Hepatocyte (in vitro differentiated cells): ENCODE measurements at regions not wholly inside any gene's neighbourhood (a gene's known extent, or its start where the extent isn't known, plus 50 kb on each side); places are given as distances from the start of the nearest gene placed in this dataset.

Source experiments
- DNase-seq: peaks from one replicate; pipeline ENCODE4 v3.0.0-alpha.2; 2016; ENCODE audit warnings: low spot score
- H2AFZ ChIP-seq: fragments of 200-600 bp; sonication (generic); 2 replicates; pipeline ENCODE4 v1.6.0; 2016; ENCODE audit warnings: antibody characterized with exemption, mild to moderate bottlenecking
- H3K27ac ChIP-seq: fragments of 200-600 bp; sonication (generic); 2 replicates; pipeline ENCODE4 v1.5.1; 2016; ENCODE audit warnings: mild to moderate bottlenecking
- H3K27me3 ChIP-seq: fragments of 200-600 bp; sonication (generic); 2 replicates; pipeline ENCODE4 v1.6.1; 2016
- H3K36me3 ChIP-seq: fragments of 200-600 bp; sonication (generic); replicated peaks from 2 replicates; pipeline ENCODE4 v1.5.1; 2016; ENCODE audit warnings: low read depth; ENCODE audit not compliant: insufficient read depth
- H3K4me1 ChIP-seq: fragments of 200-600 bp; sonication (generic); 2 replicates; pipeline ENCODE4 v1.5.1; 2016; ENCODE audit warnings: mild to moderate bottlenecking, moderate library complexity; ENCODE audit not compliant: insufficient read depth
- H3K4me2 ChIP-seq: fragments of 200-600 bp; sonication (generic); 2 replicates; pipeline ENCODE4 v1.6.0; 2016
- H3K4me3 ChIP-seq: fragments of 200-600 bp; sonication (generic); 2 replicates; pipeline ENCODE4 v1.5.1; 2016; ENCODE audit warnings: mild to moderate bottlenecking
- H3K79me2 ChIP-seq: fragments of 200-600 bp; sonication (generic); 2 replicates; pipeline ENCODE4 v1.6.0; 2017; ENCODE audit warnings: mild to moderate bottlenecking
- H3K9me2 ChIP-seq: fragments of 200-600 bp; sonication (generic); replicated peaks from 2 replicates; pipeline ENCODE4 v1.6.0; 2017; ENCODE audit warnings: mild to moderate bottlenecking; ENCODE audit not compliant: insufficient read depth
- H3K9me3 ChIP-seq: fragments of 200-600 bp; sonication (generic); 2 replicates; pipeline ENCODE4 v1.5.1; 2016; ENCODE audit warnings: low read depth, mild to moderate bottlenecking
- H4K20me1 ChIP-seq: fragments of 200-600 bp; sonication (generic); 2 replicates; pipeline ENCODE4 v1.6.0; 2016; ENCODE audit warnings: mild to moderate bottlenecking; ENCODE audit not compliant: insufficient read depth, poor library complexity, severe bottlenecking
- EZH2 ChIP-seq: fragments of 200-600 bp; sonication (generic); IDR thresholded peaks from 2 replicates; pipeline ENCODE4 v1.6.1; 2016; ENCODE audit warnings: antibody characterized with exemption, mild to moderate bottlenecking, borderline replicate concordance
- EZH2phosphoT487 ChIP-seq: fragments of 200-600 bp; sonication (generic); IDR thresholded peaks from one replicate; pipeline ENCODE4 v1.6.1; 2018; ENCODE audit warnings: antibody characterized with exemption, mild to moderate bottlenecking, low read depth, moderate library complexity; ENCODE audit not compliant: unreplicated experiment, severe bottlenecking
- WGBS: methylation state at CpG from one replicate; pipeline ENCODE4 v1.1.6; 2016; ENCODE audit warnings: low lambda C conversion rate; ENCODE audit errors: missing lambda C conversion rate; 5-methylcytosine and 5-hydroxymethylcytosine counted together
- TF ChIP-seq, protein P1 (sequence below): fragments of 200-600 bp; sonication (generic); IDR thresholded peaks from 2 replicates; pipeline ENCODE4 v1.5.1; 2016; ENCODE audit warnings: antibody characterized with exemption, mild to moderate bottlenecking; ENCODE audit not compliant: poor library complexity

DNA sequence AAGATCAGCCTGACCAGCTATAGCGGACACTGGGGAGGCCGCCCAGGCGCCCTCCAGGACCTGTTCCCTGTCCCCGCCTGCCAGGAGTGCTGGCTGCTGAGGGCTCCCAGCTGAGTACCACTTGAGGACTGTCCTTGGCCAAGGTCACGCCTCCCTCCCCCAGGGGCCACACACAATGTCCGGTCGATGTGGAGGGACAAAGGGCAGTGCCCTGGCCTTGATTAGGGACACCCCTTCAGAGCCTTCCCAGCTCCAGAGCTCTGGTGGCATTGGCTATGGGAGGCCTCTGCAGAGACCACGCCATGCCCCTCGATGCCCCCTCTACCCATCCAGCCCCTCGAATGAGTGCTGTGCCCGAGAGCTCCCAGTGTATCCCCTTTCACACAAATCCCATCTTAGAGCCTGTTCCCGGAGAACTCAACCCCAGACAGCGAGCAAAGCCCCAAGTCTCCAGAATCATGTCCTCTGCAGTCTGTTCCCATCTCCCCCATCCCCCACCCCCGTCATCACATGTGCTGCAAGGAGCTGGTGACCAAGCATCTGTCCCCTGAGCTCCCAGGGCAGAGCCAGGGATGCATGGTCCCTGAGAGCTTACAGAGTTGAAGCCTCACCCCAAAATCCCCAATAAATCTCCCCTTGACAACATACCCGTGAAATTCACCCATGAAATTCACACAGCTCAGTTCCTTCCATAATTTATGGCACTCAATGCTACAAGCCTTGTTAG is 158.9 kb downstream of the NUP210 start:
- no peaks in the 10 kb centered on the region for H3K9me3 ChIP-seq
- no peak overlapping the region for H3K4me3 ChIP-seq
- H3K4me2 ChIP-seq: no peak overlapping the region
- H3K79me2 ChIP-seq: no peaks in the 10 kb centered on the region
- no peaks in the 10 kb centered on the region for H4K20me1 ChIP-seq
- 87% methylated on average over 15 of the region's 15 CpGs for WGBS
- no peak for DNase-seq
- H3K27ac ChIP-seq: no peak overlapping the region
- no peaks in the 10 kb centered on the region for H3K36me3 ChIP-seq
- no peaks in the 10 kb centered on the region for H3K4me1 ChIP-seq
- no peaks in the 10 kb centered on the region for H3K9me2 ChIP-seq
- TF ChIP-seq EZH2 (no peak), EZH2phosphoT487 (no peak)
- TF ChIP-seq, protein P1, sequence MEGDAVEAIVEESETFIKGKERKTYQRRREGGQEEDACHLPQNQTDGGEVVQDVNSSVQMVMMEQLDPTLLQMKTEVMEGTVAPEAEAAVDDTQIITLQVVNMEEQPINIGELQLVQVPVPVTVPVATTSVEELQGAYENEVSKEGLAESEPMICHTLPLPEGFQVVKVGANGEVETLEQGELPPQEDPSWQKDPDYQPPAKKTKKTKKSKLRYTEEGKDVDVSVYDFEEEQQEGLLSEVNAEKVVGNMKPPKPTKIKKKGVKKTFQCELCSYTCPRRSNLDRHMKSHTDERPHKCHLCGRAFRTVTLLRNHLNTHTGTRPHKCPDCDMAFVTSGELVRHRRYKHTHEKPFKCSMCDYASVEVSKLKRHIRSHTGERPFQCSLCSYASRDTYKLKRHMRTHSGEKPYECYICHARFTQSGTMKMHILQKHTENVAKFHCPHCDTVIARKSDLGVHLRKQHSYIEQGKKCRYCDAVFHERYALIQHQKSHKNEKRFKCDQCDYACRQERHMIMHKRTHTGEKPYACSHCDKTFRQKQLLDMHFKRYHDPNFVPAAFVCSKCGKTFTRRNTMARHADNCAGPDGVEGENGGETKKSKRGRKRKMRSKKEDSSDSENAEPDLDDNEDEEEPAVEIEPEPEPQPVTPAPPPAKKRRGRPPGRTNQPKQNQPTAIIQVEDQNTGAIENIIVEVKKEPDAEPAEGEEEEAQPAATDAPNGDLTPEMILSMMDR: no peak
- H3K27me3 ChIP-seq: no peaks in the 10 kb centered on the region
- no peak overlapping the region for H2AFZ ChIP-seq

DNA sequence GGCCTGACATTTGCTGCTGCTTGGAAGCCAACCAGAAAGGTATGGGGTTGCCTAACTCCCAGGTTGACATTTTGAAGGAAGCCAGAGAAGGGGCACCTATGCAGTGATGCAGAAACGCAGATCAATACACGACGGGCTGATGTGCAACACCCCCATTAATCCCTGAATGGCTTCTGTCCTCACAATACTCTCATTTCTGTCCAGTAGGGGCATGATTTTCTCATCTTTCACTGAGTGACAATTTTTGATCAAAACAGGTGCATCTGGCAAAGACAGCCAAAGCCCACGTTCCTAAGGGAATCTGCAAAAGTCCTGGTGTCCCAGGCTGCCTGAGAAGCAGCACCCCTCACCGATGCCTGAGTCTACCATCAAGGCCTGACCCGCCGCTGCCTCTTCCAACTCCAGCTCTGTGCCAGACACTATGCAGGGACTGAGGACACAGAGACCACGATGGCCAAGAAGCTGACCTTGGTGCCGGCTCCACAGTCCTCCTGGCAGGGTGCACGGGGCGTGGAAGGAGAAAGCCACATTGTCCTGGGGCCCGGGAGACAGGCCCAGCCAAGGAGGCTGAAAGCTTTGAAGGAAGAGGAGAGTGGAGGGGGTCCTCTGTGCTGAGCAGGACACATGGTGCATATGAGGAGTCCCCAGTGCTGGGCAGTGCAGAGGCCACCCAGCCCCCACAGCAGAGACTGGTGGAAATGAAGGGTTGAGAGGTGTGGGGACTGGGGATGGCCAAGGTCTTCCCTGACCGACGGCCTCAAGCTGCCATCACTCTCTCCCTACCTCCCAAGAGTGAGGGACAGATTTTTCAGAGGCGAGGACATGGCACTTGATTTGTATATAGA is 159.6 kb downstream of the NUP210 start:
- DNase-seq: no peak
- H4K20me1 ChIP-seq: no peaks in the 10 kb centered on the region
- H3K79me2 ChIP-seq: no peaks in the 10 kb centered on the region
- TF ChIP-seq EZH2: no peak
- H3K9me2 ChIP-seq: no peaks in the 10 kb centered on the region
- no peak overlapping the region for H3K27ac ChIP-seq
- H2AFZ ChIP-seq: no peak overlapping the region
- 83% methylated on average over 15 of the region's 15 CpGs for WGBS
- H3K36me3 ChIP-seq: no peaks in the 10 kb centered on the region
- no peaks in the 10 kb centered on the region for H3K27me3 ChIP-seq
- no peaks in the 10 kb centered on the region for H3K4me1 ChIP-seq
- H3K9me3 ChIP-seq: no peaks in the 10 kb centered on the region
- H3K4me2 ChIP-seq: no peak overlapping the region
- no peak overlapping the region for H3K4me3 ChIP-seq

DNA sequence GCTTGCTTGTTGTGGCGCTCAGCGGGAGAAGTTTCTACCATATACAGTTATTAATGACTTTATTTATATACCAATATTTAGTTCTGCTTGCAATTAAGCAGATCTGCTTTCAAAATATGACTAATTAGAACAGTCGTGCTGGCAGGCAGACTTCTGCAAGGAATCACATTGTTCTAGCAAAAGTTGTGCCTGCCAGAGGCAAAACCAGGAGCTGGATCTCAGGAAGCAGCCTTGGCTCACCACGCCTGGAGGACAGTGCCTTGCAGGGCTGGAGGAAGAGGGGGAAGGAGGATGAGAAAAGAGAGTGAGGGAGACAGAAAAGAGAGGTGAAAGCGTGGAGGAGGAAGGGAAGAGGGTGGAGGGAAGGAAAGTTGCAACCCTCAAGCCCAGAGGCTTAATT is 160.3 kb downstream of the NUP210 start:
- H3K9me3 ChIP-seq: no peaks in the 10 kb centered on the region
- no peak for TF ChIP-seq EZH2
- no peak for TF ChIP-seq EZH2phosphoT487
- TF ChIP-seq, protein P1: no peak
- H3K36me3 ChIP-seq: no peaks in the 10 kb centered on the region
- no peak overlapping the region for H2AFZ ChIP-seq
- no peaks in the 10 kb centered on the region for H3K79me2 ChIP-seq
- H3K4me1 ChIP-seq: no peaks in the 10 kb centered on the region
- H3K27ac ChIP-seq: no peak overlapping the region
- no peaks in the 10 kb centered on the region for H4K20me1 ChIP-seq
- H3K27me3 ChIP-seq: no peaks in the 10 kb centered on the region
- no peak for DNase-seq
- 63% methylated on average over 5 of the region's 5 CpGs for WGBS
- H3K9me2 ChIP-seq: no peaks in the 10 kb centered on the region
- H3K4me2 ChIP-seq: no peak overlapping the region
- no peak overlapping the region for H3K4me3 ChIP-seq

DNA sequence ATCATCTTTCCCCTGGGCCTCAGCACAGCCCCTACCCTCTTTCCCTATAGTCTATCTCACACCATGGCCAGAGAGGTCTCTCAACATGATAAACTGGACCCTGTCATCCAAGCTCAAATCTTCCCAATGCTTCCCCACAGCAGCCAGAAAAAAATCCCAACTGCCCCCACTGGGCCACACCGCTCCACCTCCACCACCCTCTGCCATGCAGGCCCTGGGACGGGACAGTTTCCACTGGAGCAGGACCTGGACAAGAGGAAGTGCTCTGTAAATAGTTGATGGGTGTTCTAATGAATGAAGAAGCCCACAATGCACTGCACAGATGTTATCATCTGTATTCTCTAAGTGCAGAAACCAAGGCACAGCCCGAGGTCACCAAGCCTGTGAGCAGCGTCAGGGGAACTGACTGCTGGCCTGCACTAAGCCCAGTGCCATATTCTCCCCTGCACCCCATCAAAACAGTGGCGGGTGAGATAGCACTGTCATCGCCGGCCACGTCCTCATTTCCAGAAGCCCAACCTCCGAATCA is 161.1 kb downstream of the NUP210 start:
- Histone ChIP-seq H3K4me3 (no peak overlapping the region), H3K36me3 (no peaks in the 10 kb centered on the region), H3K4me1 (no peaks in the 10 kb centered on the region), H3K79me2 (no peaks in the 10 kb centered on the region), H2AFZ (no peak overlapping the region), H3K9me2 (no peaks in the 10 kb centered on the region), H3K27me3 (no peaks in the 10 kb centered on the region), H3K4me2 (no peak overlapping the region), H3K9me3 (no peaks in the 10 kb centered on the region), H4K20me1 (no peaks in the 10 kb centered on the region), H3K27ac (no peak overlapping the region)
- TF ChIP-seq EZH2 (no peak), EZH2phosphoT487 (no peak)
- TF ChIP-seq, protein P1: no peak
- no peak for DNase-seq
- WGBS: 73% methylated on average over 9 of the region's 9 CpGs
